ENCODE measurements at regions not wholly inside any gene's neighbourhood (a gene's known extent, or its start where the extent isn't known, plus 50 kb on each side); places are given as distances from the start of the nearest gene placed in this dataset.

GRCh38 chr6:22141241-22141745 lies 155.5 kb downstream of the PRL start:
- H3K4me3 ChIP-seq (ENCODE audit: low read depth, low read length) = no peak overlapping the region
- peak; percentile 20 for DNase-seq (ENCODE audit: low read depth)

GRCh38 chr6:22142856-22143255 lies 154.0 kb downstream of the PRL start:
- TF ChIP-seq CTCF (conservative IDR thresholded peaks at IDR 0.05; ENCODE audit: low read depth, low read length) = no peak
- H3K4me3 ChIP-seq (ENCODE audit: low read depth, low read length) = no peak overlapping the region
- no peak for DNase-seq (ENCODE audit: low read depth)

More at GRCh38 chr6:22141241-22141745, 155.5 kb downstream of the PRL start:
- TF ChIP-seq CTCF (conservative IDR thresholded peaks at IDR 0.05; ENCODE audit: low read depth, low read length) = no peak

GRCh38 chr6:22145376-22145775 lies 151.5 kb downstream of the PRL start:
- no peak for DNase-seq (ENCODE audit: low read depth)
- H3K4me3 ChIP-seq (ENCODE audit: low read depth, low read length) = no peak overlapping the region
- no peak for TF ChIP-seq CTCF (conservative IDR thresholded peaks at IDR 0.05; ENCODE audit: low read depth, low read length)

GRCh38 chr6:22145823-22146677 lies 150.8 kb downstream of the PRL start:
- DNase-seq (ENCODE audit: low read depth) = peak; percentile 83
- H3K4me3 ChIP-seq (ENCODE audit: low read depth, low read length) = no peak overlapping the region
- TF ChIP-seq CTCF (conservative IDR thresholded peaks at IDR 0.05; ENCODE audit: low read depth, low read length) = peak; percentile 57

- no peak for DNase-seq (ENCODE audit: low read depth)
- no peak for TF ChIP-seq CTCF (conservative IDR thresholded peaks at IDR 0.05; ENCODE audit: low read depth, low read length)
- H3K4me3 ChIP-seq (ENCODE audit: low read depth, low read length) = no peak overlapping the region
These were observed 150.2 kb downstream of the PRL start for GRCh38 chr6:22146678-22146930.

GRCh38 chr6:22146931-22147701 lies 149.7 kb downstream of the PRL start:
- no peak overlapping the region for H3K4me3 ChIP-seq (ENCODE audit: low read depth, low read length)
- no peak for TF ChIP-seq CTCF (conservative IDR thresholded peaks at IDR 0.05; ENCODE audit: low read depth, low read length)
- peak; percentile 20 for DNase-seq (ENCODE audit: low read depth)

Data from choroid plexus epithelial cell (primary cell).